Glutamatergic neuron (in vitro differentiated cells): ENCODE measurements at regions not wholly inside any gene's neighbourhood (a gene's known extent, or its start where the extent isn't known, plus 50 kb on each side); places are given as distances from the start of the nearest gene placed in this dataset.

ENCODE experiments used
- DNase-seq: peaks from one replicate; pipeline ENCODE4 v3.0.0; 2022
- H3K27ac Mint-ChIP-seq: one replicate; pipeline ENCODE4 v1.8.0; 2020; ENCODE audit warnings: mild to moderate bottlenecking, mixed read lengths, inconsistent platforms; ENCODE audit not compliant: unreplicated experiment
- H3K27me3 Mint-ChIP-seq: one replicate; pipeline ENCODE4 v1.8.0; 2020; ENCODE audit warnings: mild to moderate bottlenecking, moderate library complexity, mixed read lengths, inconsistent platforms; ENCODE audit not compliant: unreplicated experiment
- H3K36me3 Mint-ChIP-seq: one replicate; pipeline ENCODE4 v1.8.0; 2020; ENCODE audit warnings: mild to moderate bottlenecking, mixed read lengths, inconsistent platforms; ENCODE audit not compliant: unreplicated experiment
- H3K4me1 Mint-ChIP-seq: one replicate; pipeline ENCODE4 v1.8.0; 2020; ENCODE audit warnings: mild to moderate bottlenecking, low read depth, mixed read lengths, inconsistent platforms; ENCODE audit not compliant: unreplicated experiment
- H3K4me3 Mint-ChIP-seq: one replicate; pipeline ENCODE4 v1.8.0; 2020; ENCODE audit warnings: mild to moderate bottlenecking, mixed read lengths, inconsistent platforms; ENCODE audit not compliant: unreplicated experiment
- H3K9me3 Mint-ChIP-seq: one replicate; pipeline ENCODE4 v1.8.0; 2020; ENCODE audit warnings: mild to moderate bottlenecking, moderate library complexity, mixed read lengths, inconsistent platforms; ENCODE audit not compliant: unreplicated experiment
- TF ChIP-seq, protein P1 (sequence below): fragments of 200-600 bp; sonication (generic); IDR thresholded peaks from one replicate; pipeline ENCODE4 v1.5.0; 2021; ENCODE audit not compliant: partially characterized antibody, unreplicated experiment

DNA sequence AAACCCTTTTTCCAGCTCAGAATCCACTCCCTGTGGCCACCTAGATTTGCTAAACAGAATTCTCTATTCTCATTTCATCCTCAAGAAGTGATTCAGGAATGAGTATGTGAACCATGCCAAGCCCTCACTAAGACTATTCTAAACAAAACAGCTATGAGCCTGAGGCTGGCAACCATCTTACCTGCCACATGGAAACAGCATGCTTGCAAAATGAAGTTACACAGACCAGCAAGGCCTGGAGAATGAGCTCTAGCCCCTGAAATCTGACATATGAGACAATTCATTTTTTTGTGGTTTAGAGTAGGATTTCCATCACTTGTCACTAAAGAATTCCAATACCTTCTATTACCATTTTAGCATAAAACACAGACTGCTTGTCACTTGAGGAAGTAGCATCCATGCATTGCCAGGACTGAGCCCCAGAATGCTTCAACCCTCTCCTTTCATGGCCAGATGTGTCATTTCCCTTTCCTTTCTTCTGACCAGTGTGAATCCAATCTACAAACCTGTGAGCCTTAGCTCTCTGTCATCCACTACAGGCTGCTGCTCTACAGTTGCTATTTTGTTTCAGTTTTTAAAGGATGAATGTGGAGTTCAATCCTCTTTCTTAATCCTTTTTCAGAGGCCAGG, 744.3 kb upstream of the ACVR2A start:
- TF ChIP-seq, protein P1, sequence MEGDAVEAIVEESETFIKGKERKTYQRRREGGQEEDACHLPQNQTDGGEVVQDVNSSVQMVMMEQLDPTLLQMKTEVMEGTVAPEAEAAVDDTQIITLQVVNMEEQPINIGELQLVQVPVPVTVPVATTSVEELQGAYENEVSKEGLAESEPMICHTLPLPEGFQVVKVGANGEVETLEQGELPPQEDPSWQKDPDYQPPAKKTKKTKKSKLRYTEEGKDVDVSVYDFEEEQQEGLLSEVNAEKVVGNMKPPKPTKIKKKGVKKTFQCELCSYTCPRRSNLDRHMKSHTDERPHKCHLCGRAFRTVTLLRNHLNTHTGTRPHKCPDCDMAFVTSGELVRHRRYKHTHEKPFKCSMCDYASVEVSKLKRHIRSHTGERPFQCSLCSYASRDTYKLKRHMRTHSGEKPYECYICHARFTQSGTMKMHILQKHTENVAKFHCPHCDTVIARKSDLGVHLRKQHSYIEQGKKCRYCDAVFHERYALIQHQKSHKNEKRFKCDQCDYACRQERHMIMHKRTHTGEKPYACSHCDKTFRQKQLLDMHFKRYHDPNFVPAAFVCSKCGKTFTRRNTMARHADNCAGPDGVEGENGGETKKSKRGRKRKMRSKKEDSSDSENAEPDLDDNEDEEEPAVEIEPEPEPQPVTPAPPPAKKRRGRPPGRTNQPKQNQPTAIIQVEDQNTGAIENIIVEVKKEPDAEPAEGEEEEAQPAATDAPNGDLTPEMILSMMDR, result no peak
- Mint-ChIP-seq H3K9me3 (no peaks in the 10 kb centered on the region), H3K27me3 (no peaks in the 10 kb centered on the region), H3K4me3 (no peak overlapping the region), H3K27ac (no peak overlapping the region), H3K36me3 (no peaks in the 10 kb centered on the region), H3K4me1 (no peaks in the 10 kb centered on the region)
- no peak for DNase-seq

DNA sequence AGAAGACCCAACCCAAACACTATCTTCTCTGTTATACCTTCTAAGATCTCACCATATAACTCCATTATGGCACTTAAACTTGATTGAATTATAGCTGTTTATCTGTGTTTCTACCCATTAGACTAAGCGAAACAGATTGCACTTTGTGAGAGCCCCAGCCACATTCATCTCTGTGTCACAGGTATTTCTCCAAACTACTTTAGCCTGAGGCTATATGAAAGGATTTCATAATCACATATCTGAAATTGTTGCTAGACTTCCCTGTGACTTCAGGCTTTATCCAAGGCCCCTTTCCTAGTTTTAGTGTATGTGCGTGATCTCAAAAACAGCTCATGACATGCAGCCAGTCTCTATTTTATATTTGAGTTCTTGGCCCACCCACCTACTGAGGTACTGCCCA, 745.0 kb upstream of the ACVR2A start:
- no peaks in the 10 kb centered on the region for H3K36me3 Mint-ChIP-seq
- no peak overlapping the region for H3K27ac Mint-ChIP-seq

DNA sequence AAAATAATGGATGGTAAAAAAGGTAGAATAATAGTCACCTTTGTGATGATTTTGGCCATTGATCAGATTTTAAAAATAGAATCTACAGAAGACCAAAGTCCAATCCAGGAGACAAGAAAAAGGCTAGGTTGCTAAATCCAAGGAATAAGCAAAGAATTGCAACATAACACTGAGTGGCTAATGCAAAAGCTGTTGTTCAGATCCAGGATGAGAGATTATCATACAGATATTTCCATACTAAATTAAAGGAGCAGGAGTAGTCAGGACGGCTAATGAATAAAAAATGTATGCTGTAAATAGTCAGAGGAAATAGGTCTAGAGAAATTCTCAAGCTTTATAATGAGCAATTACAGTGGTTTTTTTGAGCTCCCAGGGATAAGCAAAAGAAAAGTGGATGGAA, 745.9 kb upstream of the ACVR2A start:
- Mint-ChIP-seq H3K27me3 (no peaks in the 10 kb centered on the region), H3K27ac (no peak overlapping the region), H3K4me3 (no peak overlapping the region), H3K9me3 (peaks cover 2% of the 10 kb centered on the region), H3K36me3 (no peaks in the 10 kb centered on the region), H3K4me1 (no peaks in the 10 kb centered on the region)
- no peak for DNase-seq
- TF ChIP-seq, protein P1, result no peak

More for the DNA sequence above, 745.0 kb upstream of the ACVR2A start:
- no peak overlapping the region for H3K4me3 Mint-ChIP-seq
- no peak for DNase-seq
- no peaks in the 10 kb centered on the region for H3K4me1 Mint-ChIP-seq
- H3K9me3 Mint-ChIP-seq, result no peaks in the 10 kb centered on the region
- TF ChIP-seq, protein P1, result no peak
- H3K27me3 Mint-ChIP-seq, result no peaks in the 10 kb centered on the region

DNA sequence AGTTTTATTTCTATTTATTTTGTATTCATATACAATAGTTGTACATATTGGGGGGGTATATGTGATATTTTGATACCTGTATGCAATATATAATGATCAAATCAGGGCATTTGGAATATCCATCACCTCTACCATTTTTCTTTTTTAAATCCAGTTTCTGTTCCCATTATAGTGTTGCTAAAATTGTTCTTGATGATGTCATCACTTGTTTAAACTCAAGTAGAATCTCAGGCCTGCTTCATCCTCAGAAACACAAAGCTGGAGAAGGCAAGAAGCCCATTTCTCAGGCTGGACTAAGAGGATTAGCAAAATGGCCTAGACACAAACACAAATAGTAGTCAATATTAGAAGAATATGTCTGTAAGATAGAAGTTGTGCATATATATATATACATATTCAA, 747.1 kb upstream of the ACVR2A start:
- H3K27me3 Mint-ChIP-seq, result no peaks in the 10 kb centered on the region
- TF ChIP-seq, protein P1, result no peak
- H3K4me1 Mint-ChIP-seq, result no peaks in the 10 kb centered on the region
- peaks cover 2% of the 10 kb centered on the region for H3K9me3 Mint-ChIP-seq
- H3K27ac Mint-ChIP-seq, result no peak overlapping the region
- no peaks in the 10 kb centered on the region for H3K36me3 Mint-ChIP-seq
- no peak overlapping the region for H3K4me3 Mint-ChIP-seq
- no peak for DNase-seq

DNA sequence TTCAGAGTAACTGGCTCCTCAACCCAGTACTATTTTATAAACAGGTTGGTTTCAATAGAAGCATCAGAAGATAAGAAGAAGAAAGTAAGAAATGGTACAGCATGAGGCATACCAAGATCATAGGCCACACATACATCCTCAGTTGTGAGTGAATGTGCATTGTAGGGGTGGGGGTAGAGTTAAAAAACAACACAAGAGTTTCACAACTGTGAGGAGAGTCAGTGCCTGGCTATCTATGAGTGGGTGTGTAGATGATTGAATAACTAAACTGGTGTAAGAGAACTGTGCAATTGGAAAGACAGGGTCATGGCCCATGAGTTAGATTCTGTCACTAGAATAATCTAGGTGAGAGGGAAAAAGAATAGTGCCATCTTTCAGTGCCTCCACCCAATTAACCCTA, 748.2 kb upstream of the ACVR2A start:
- Mint-ChIP-seq H3K27me3 (no peaks in the 10 kb centered on the region), H3K4me1 (no peaks in the 10 kb centered on the region), H3K36me3 (no peaks in the 10 kb centered on the region), H3K4me3 (no peak overlapping the region), H3K9me3 (peaks cover 2% of the 10 kb centered on the region), H3K27ac (no peak overlapping the region)
- TF ChIP-seq, protein P1, result no peak
- no peak for DNase-seq
